Mesenchymal stem cell (in vitro differentiated cells and primary cell): ENCODE measurements at regions not wholly inside any gene's neighbourhood (a gene's known extent, or its start where the extent isn't known, plus 50 kb on each side); places are given as distances from the start of the nearest gene placed in this dataset.

Experiments
- DNase-seq: peaks from one replicate; pipeline ENCODE4 v3.0.0-alpha.2; 2013
- H2AFZ ChIP-seq: one replicate; pipeline ENCODE4 v1.6.1; 2013; ENCODE audit warnings: low read depth, mild to moderate bottlenecking, control low read depth, inconsistent platforms, low read length, moderate library complexity
- H2AK5ac ChIP-seq: 2 replicates; pipeline ENCODE4 v1.6.1; 2013; ENCODE audit warnings: low read length, moderate library complexity, mild to moderate bottlenecking, inconsistent platforms; ENCODE audit not compliant: severe bottlenecking
- H2BK120ac ChIP-seq: one replicate; pipeline ENCODE4 v1.6.1; 2013; ENCODE audit warnings: low read depth, mild to moderate bottlenecking, inconsistent platforms, low read length, moderate library complexity
- H2BK12ac ChIP-seq, 2 experiments: one replicate each; pipeline ENCODE4 v1.6.1; 2013; ENCODE audit warnings: inconsistent platforms in 2 of 2, low read length in 2 of 2, mild to moderate bottlenecking in 2 of 2, moderate library complexity in 2 of 2, control low read depth in 1 of 2
- H2BK15ac ChIP-seq: one replicate; pipeline ENCODE4 v1.6.1; 2013; ENCODE audit warnings: mild to moderate bottlenecking, low read depth, inconsistent platforms; ENCODE audit not compliant: poor library complexity, severe bottlenecking
- H2BK5ac ChIP-seq: 2 replicates; pipeline ENCODE4 v1.6.1; 2013; ENCODE audit warnings: low read depth, mild to moderate bottlenecking, low read length, control low read depth, inconsistent platforms; ENCODE audit not compliant: poor library complexity, severe bottlenecking
- H3K14ac ChIP-seq, 2 experiments: one replicate each; pipeline ENCODE4 v1.6.1; 2013; ENCODE audit warnings: inconsistent platforms in 2 of 2, low read length in 2 of 2, control low read depth in 1 of 2, mild to moderate bottlenecking in 1 of 2, moderate library complexity in 1 of 2
- H3K18ac ChIP-seq, 2 experiments: one replicate each; pipeline ENCODE4 v1.6.1; 2013; ENCODE audit warnings: inconsistent platforms in 2 of 2, low read length in 2 of 2, control low read depth in 1 of 2, low read depth in 1 of 2, mild to moderate bottlenecking in 1 of 2
- H3K23ac ChIP-seq, 2 experiments: one replicate each; pipeline ENCODE4 v1.6.1; 2013; ENCODE audit warnings: inconsistent platforms in 2 of 2, low read length in 2 of 2, mild to moderate bottlenecking in 2 of 2, moderate library complexity in 2 of 2, control low read depth in 1 of 2
- H3K27ac ChIP-seq: 2 replicates; pipeline ENCODE4 v1.5.1; 2013; ENCODE audit warnings: mild to moderate bottlenecking, moderate library complexity, low read length, control low read depth, inconsistent platforms; ENCODE audit not compliant: poor library complexity, severe bottlenecking
- H3K27me3 ChIP-seq, 2 experiments: 2 replicates each; pipeline versions ENCODE4 v1.6.1 to v1.7.0; 2013; ENCODE audit warnings: low read length in 2 of 2, mild to moderate bottlenecking in 2 of 2, moderate library complexity in 2 of 2, control low read depth in 1 of 2, inconsistent platforms in 1 of 2; ENCODE audit not compliant: control insufficient read depth in 1 of 2, insufficient read depth in 1 of 2
- H3K36me3 ChIP-seq, 2 experiments: 2 replicates each; pipeline versions ENCODE4 v1.6.1 to v1.7.0; 2013; ENCODE audit warnings: low read length in 2 of 2, control low read depth in 1 of 2, inconsistent platforms in 1 of 2, low read depth in 1 of 2, mild to moderate bottlenecking in 1 of 2; ENCODE audit not compliant: insufficient read depth in 2 of 2, control insufficient read depth in 1 of 2
- H3K4ac ChIP-seq, 2 experiments: one replicate each; pipeline ENCODE4 v1.6.1; 2013; ENCODE audit warnings: inconsistent platforms in 2 of 2, low read length in 2 of 2, mild to moderate bottlenecking in 2 of 2, moderate library complexity in 2 of 2, control low read depth in 1 of 2, low read depth in 1 of 2
- H3K4me1 ChIP-seq: 2 replicates; pipeline ENCODE4 v1.6.1; 2013; ENCODE audit warnings: low read depth, low read length, control low read depth; ENCODE audit not compliant: control insufficient read depth, insufficient read depth
- H3K4me2 ChIP-seq: 2 replicates; pipeline ENCODE4 v1.6.1; 2013; ENCODE audit warnings: low read length, mild to moderate bottlenecking, inconsistent platforms; ENCODE audit not compliant: poor library complexity, severe bottlenecking
- H3K4me3 ChIP-seq, 2 experiments: 2 replicates each; pipeline versions ENCODE4 v1.5.1 to v1.7.0; 2013; ENCODE audit warnings: low read length in 2 of 2, mild to moderate bottlenecking in 2 of 2, control low read depth in 1 of 2, low read depth in 1 of 2; ENCODE audit not compliant: insufficient read depth in 1 of 2
- H3K79me1 ChIP-seq: replicated peaks from 2 replicates; pipeline ENCODE4 v1.6.1; 2013; ENCODE audit warnings: mild to moderate bottlenecking, control low read depth, low read length, inconsistent platforms; ENCODE audit not compliant: poor library complexity, severe bottlenecking
- H3K9ac ChIP-seq: 2 replicates; pipeline ENCODE4 v1.7.0; 2013; ENCODE audit warnings: mild to moderate bottlenecking, low read length, moderate library complexity
- H3K9me3 ChIP-seq: 2 replicates; pipeline ENCODE4 v1.7.0; 2013; ENCODE audit warnings: mild to moderate bottlenecking, low read length; ENCODE audit not compliant: control insufficient read depth
- H4K8ac ChIP-seq: one replicate; pipeline ENCODE4 v1.6.1; 2013; ENCODE audit warnings: inconsistent platforms, mild to moderate bottlenecking, low read length, moderate library complexity
- H4K91ac ChIP-seq: one replicate; pipeline ENCODE4 v1.6.1; 2013; ENCODE audit warnings: mild to moderate bottlenecking, low read length, inconsistent platforms
- WGBS: methylation state at CpG from one replicate; pipeline ENCODE4 v1.1.7; 2013; ENCODE audit warnings: mixed read lengths; 5-methylcytosine and 5-hydroxymethylcytosine counted together

GRCh38 chr4:63901304-63901703 lies 507.9 kb downstream of the TECRL start:
- H3K14ac ChIP-seq: no peak overlapping the region
- no peaks in the 10 kb centered on the region for H3K79me1 ChIP-seq
- no peaks in the 10 kb centered on the region for H3K27me3 ChIP-seq
- H2BK5ac ChIP-seq: no peak overlapping the region
- 19% methylated on average over 2 of the region's 2 CpGs for WGBS
- no peak overlapping the region for H2AK5ac ChIP-seq
- H3K36me3 ChIP-seq: no peaks in the 10 kb centered on the region
- H4K8ac ChIP-seq: no peak overlapping the region
- H2BK15ac ChIP-seq: no peak overlapping the region
- peaks cover 6% of the 10 kb centered on the region for H3K9me3 ChIP-seq
- no peak overlapping the region for H3K9ac ChIP-seq
- H2BK12ac ChIP-seq: no peak overlapping the region
- no peak overlapping the region for H2AFZ ChIP-seq
- no peak overlapping the region for H3K23ac ChIP-seq
- no peak for DNase-seq
- H3K18ac ChIP-seq: no peak overlapping the region
- H3K4ac ChIP-seq: no peak overlapping the region
- no peaks in the 10 kb centered on the region for H3K4me1 ChIP-seq
- H2BK120ac ChIP-seq: no peak overlapping the region
- H4K91ac ChIP-seq: no peak overlapping the region
- no peak overlapping the region for H3K4me3 ChIP-seq
- H3K27ac ChIP-seq: no peak overlapping the region
- H3K4me2 ChIP-seq: no peak overlapping the region

DNA sequence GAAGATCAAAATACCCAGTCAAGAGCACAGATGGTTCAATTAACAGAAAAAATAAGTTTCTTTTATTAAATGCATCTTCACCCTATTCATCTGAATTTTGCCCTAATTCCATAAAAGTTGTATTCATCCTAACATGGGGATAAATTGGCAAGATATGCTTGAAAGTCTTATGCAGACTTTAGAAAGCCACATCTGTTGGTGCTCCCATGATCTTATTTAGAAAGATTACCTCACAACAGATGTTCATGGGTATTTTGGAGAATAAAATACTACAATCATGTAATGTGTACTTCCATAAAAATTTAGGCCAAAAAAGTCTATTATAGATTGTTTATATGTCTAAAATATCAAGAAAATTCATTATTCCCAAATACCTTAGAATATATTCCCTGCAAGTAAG lies 510.3 kb downstream of the TECRL start:
- H2AK5ac ChIP-seq: no peak overlapping the region
- peaks cover 6% of the 10 kb centered on the region for H3K9me3 ChIP-seq
- no peaks in the 10 kb centered on the region for H3K27me3 ChIP-seq
- no peak overlapping the region for H3K4me3 ChIP-seq
- no peaks in the 10 kb centered on the region for H3K36me3 ChIP-seq
- no peak overlapping the region for H2AFZ ChIP-seq
- H3K4ac ChIP-seq: no peak overlapping the region
- H4K91ac ChIP-seq: no peak overlapping the region
- H2BK5ac ChIP-seq: no peak overlapping the region
- H2BK15ac ChIP-seq: no peak overlapping the region
- H3K9ac ChIP-seq: no peak overlapping the region
- H3K18ac ChIP-seq: no peak overlapping the region
- no peaks in the 10 kb centered on the region for H3K4me1 ChIP-seq
- H2BK12ac ChIP-seq: no peak overlapping the region
- no peak for DNase-seq
- no peak overlapping the region for H3K14ac ChIP-seq
- no peak overlapping the region for H2BK120ac ChIP-seq
- no peak overlapping the region for H4K8ac ChIP-seq
- no peak overlapping the region for H3K27ac ChIP-seq
- no peak overlapping the region for H3K23ac ChIP-seq
- no peak overlapping the region for H3K4me2 ChIP-seq
- H3K79me1 ChIP-seq: no peaks in the 10 kb centered on the region

DNA sequence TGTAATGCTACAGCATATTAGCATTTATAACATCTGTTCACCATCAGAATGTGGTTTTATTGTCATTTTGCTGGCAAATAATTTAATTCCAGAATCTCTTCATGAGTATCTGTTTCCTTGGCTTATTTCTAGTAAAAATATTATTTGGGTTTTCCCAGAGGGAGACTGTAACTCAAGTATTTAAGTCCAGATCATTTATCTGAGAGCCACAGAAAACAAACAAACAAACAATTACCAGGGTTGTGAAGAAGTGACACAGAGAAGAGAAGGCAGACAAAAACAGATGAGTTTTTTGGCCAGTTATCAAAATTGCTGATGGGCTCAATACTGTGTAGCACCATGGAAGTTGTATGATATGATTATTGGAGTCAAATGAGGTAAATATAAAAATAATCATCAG lies 515.1 kb downstream of the TECRL start:
- Histone ChIP-seq H2BK12ac (no peak overlapping the region), H3K4me3 (no peak overlapping the region), H3K36me3 (no peaks in the 10 kb centered on the region), H2BK15ac (no peak overlapping the region), H4K91ac (no peak overlapping the region), H3K4ac (no peak overlapping the region), H4K8ac (no peak overlapping the region), H2BK5ac (no peak overlapping the region), H3K4me1 (no peaks in the 10 kb centered on the region), H3K18ac (no peak overlapping the region), H3K4me2 (no peak overlapping the region), H3K9ac (no peak overlapping the region), H2AK5ac (no peak overlapping the region), H2BK120ac (no peak overlapping the region), H3K79me1 (no peaks in the 10 kb centered on the region), H3K27me3 (no peaks in the 10 kb centered on the region), H2AFZ (no peak overlapping the region), H3K14ac (no peak overlapping the region), H3K23ac (no peak overlapping the region), H3K27ac (no peak overlapping the region), H3K9me3 (no peaks in the 10 kb centered on the region)
- DNase-seq: no peak

- H3K79me1 ChIP-seq: no peaks in the 10 kb centered on the region
- no peaks in the 10 kb centered on the region for H3K4me1 ChIP-seq
- H2AFZ ChIP-seq: no peak overlapping the region
Observed at GRCh38 chr4:63869370-63869769, 539.9 kb downstream of the TECRL start.

More at GRCh38 chr4:63869370-63869769, 539.9 kb downstream of the TECRL start:
- Histone ChIP-seq H3K9ac (no peak overlapping the region), H3K36me3 (no peaks in the 10 kb centered on the region), H3K9me3 (peaks cover 4% of the 10 kb centered on the region), H3K27me3 (no peaks in the 10 kb centered on the region), H2BK15ac (no peak overlapping the region), H3K18ac (no peak overlapping the region), H2BK12ac (no peak overlapping the region), H3K23ac (no peak overlapping the region), H3K4ac (no peak overlapping the region), H4K8ac (no peak overlapping the region), H2AK5ac (no peak overlapping the region), H4K91ac (no peak overlapping the region), H2BK5ac (no peak overlapping the region), H2BK120ac (no peak overlapping the region), H3K27ac (no peak overlapping the region), H3K4me2 (no peak overlapping the region), H3K14ac (no peak overlapping the region), H3K4me3 (no peak overlapping the region)
- DNase-seq: no peak
- no CpG with 5 or more reads among the region's 2 CpGs for WGBS
